ENCODE measurements at regions not wholly inside any gene's neighbourhood (a gene's known extent, or its start where the extent isn't known, plus 50 kb on each side); places are given as distances from the start of the nearest gene placed in this dataset.

- no peaks in the 10 kb centered on the region for H3K9me3 ChIP-seq (ENCODE audit: control insufficient read depth, insufficient read depth, low read depth, low read length)
- no peaks in the 10 kb centered on the region for H3K27me3 ChIP-seq (ENCODE audit: control insufficient read depth, insufficient read depth, low read length)
- BruUV-seq (replicated peaks), result no TSS peak
- POLR2A ChIA-PET, result no interaction called here
- H3K4me3 ChIP-seq (ENCODE audit: low read depth in 2 of 2, low read length in 2 of 2), result no peak overlapping the region
- CTCF ChIA-PET, result no interaction called here
- no peak for DNase-seq (ENCODE audit: low read depth, low spot score)
- ATAC-seq, result no peak
- H3K27ac ChIP-seq (ENCODE audit: low read length), result no peak overlapping the region
- in situ Hi-C loops (cut with HindIII; ENCODE audit: low pct_unique_long_range_greater_than_20kb, low sequenced_read_pairs), result no loop called here
- H3K36me3 ChIP-seq (ENCODE audit: control insufficient read depth, insufficient read depth, low read length), result no peaks in the 10 kb centered on the region
- H3K4me1 ChIP-seq (ENCODE audit: control insufficient read depth, insufficient read depth, low read length), result no peaks in the 10 kb centered on the region
- intact Hi-C loops (cut with micrococcal nuclease; ENCODE audit: unreplicated experiment), result no loop called here
- TF ChIP-seq TCF7L2 (IDR thresholded peaks at IDR 0.05; ENCODE audit: low read depth, low read length) (no peak), POLR2AphosphoS5 (IDR thresholded peaks at IDR 0.05; ENCODE audit: low read depth, low read length) (no peak), REST (IDR thresholded peaks at IDR 0.05; ENCODE audit: insufficient read depth in 1 of 2, low read depth in 2 of 2, low read length in 1 of 2) (no peak), SIN3A (IDR thresholded peaks at IDR 0.05; ENCODE audit: borderline replicate concordance, insufficient read depth, low read depth, low read length) (no peak), CTCF (IDR thresholded peaks at IDR 0.05) (no peak)
Measured at GRCh38 chr3:28816017-28816416, 464.9 kb upstream of the RBMS3 start.

GRCh38 chr3:28824316-28824715, 456.6 kb upstream of the RBMS3 start:
- no peak for ATAC-seq
- CTCF ChIA-PET, result no interaction called here
- H3K9me3 ChIP-seq (ENCODE audit: control insufficient read depth, insufficient read depth, low read depth, low read length), result no peaks in the 10 kb centered on the region
- no TSS peak for BruUV-seq (replicated peaks)
- intact Hi-C loops (cut with micrococcal nuclease; ENCODE audit: unreplicated experiment), result no loop called here
- TF ChIP-seq SIN3A (IDR thresholded peaks at IDR 0.05; ENCODE audit: borderline replicate concordance, insufficient read depth, low read depth, low read length) (no peak), REST (IDR thresholded peaks at IDR 0.05; ENCODE audit: insufficient read depth in 1 of 2, low read depth in 2 of 2, low read length in 1 of 2) (no peak)
- H3K27me3 ChIP-seq (ENCODE audit: control insufficient read depth, insufficient read depth, low read length), result no peaks in the 10 kb centered on the region
- H3K4me1 ChIP-seq (ENCODE audit: control insufficient read depth, insufficient read depth, low read length), result no peaks in the 10 kb centered on the region
- no peak overlapping the region for H3K27ac ChIP-seq (ENCODE audit: low read length)
- POLR2A ChIA-PET, result no interaction called here
- H3K4me3 ChIP-seq (ENCODE audit: low read depth in 2 of 2, low read length in 2 of 2), result no peak overlapping the region
- no peak for DNase-seq (ENCODE audit: low read depth, low spot score)
- no peaks in the 10 kb centered on the region for H3K36me3 ChIP-seq (ENCODE audit: control insufficient read depth, insufficient read depth, low read length)
- in situ Hi-C loops (cut with HindIII; ENCODE audit: low pct_unique_long_range_greater_than_20kb, low sequenced_read_pairs), result no loop called here
